Urinary bladder (tissue), 3 donors: ENCODE measurements at regions not wholly inside any gene's neighbourhood (a gene's known extent, or its start where the extent isn't known, plus 50 kb on each side); places are given as distances from the start of the nearest gene placed in this dataset.

ENCODE experiments used
- DNase-seq: peaks from one replicate; pipeline ENCODE4 v3.0.0-alpha.2; 2015; ENCODE audit errors: extremely low spot score
- H3K27ac ChIP-seq: one replicate; pipeline ENCODE4 v1.5.1; 2013; ENCODE audit warnings: low read depth, mild to moderate bottlenecking, moderate library complexity
- H3K36me3 ChIP-seq: one replicate; pipeline ENCODE4 v1.6.1; 2013; ENCODE audit warnings: mild to moderate bottlenecking, moderate library complexity; ENCODE audit not compliant: insufficient read depth
- H3K4me1 ChIP-seq: one replicate; pipeline ENCODE4 v1.6.1; 2013; ENCODE audit warnings: mild to moderate bottlenecking, moderate library complexity; ENCODE audit not compliant: insufficient read depth
- H3K4me3 ChIP-seq: one replicate; pipeline ENCODE4 v1.5.1; 2013; ENCODE audit warnings: low read depth, low read length
- WGBS: extraction: QIAGEN DNeasy Blood & Tissue Kit; methylation state at CpG from one replicate; pipeline ENCODE4 v1.1.7; 2013; 5-methylcytosine and 5-hydroxymethylcytosine counted together
- donor health status: healthy with polysubstance abuse.
- donor health status: healthy.

DNA sequence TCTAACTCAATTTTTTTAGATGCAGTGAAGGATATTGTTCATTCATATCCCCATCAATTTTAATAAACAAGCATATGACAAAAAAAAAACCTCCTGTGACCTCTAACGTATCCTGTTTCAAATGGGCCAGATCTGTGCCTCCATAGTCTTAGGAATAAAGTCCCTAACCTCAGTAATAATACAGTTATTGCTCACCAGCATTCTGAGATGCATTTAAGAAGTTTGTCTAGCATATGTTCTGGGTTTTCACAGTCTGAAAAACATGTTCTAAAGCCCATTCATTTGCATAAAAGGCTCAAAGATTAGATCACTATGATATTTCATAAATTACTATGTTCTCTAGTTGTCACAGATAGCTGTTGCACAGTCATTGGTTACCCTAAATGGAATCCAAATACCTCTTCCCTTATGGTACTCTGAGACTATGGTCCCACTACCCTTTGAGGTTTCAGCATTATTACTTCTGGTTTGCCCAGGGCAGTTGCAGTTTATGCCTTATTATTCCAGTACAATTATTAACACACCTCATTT is 190.1 kb downstream of the ZIC4 start:
- no peak overlapping the region for H3K4me3 ChIP-seq
- no peak for DNase-seq
- no peaks in the 10 kb centered on the region for H3K36me3 ChIP-seq
- 62% methylated on average over 1 of the region's 1 CpG for WGBS
- H3K4me1 ChIP-seq = no peaks in the 10 kb centered on the region
- no peak overlapping the region for H3K27ac ChIP-seq

DNA sequence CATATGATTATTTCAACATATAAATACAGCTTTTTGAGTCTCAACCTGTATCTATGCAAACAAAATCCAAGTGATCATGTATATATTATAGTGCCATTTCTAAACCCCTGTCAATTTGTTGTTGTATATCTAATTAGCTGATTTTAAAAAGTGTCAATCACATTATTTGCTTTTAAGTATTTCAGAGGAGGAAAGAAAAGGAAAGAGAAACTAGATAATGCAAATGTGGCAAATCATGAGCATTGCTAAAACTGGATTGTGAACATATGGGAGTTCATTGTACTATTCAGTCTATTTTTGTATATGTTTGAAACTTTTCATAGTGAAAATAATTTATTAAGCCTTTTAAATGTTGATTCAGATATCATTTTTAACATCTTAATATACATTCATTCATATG is 190.7 kb downstream of the ZIC4 start:
- Histone ChIP-seq H3K4me3 (no peak overlapping the region), H3K4me1 (no peaks in the 10 kb centered on the region), H3K36me3 (no peaks in the 10 kb centered on the region), H3K27ac (no peak overlapping the region)
- DNase-seq = no peak

GRCh38 chr3:147213633-147214032 is 192.7 kb downstream of the ZIC4 start:
- 94% methylated on average over 2 of the region's 2 CpGs for WGBS
- Histone ChIP-seq H3K36me3 (no peaks in the 10 kb centered on the region), H3K4me1 (no peaks in the 10 kb centered on the region), H3K4me3 (no peak overlapping the region), H3K27ac (no peak overlapping the region)
- DNase-seq = no peak

DNA sequence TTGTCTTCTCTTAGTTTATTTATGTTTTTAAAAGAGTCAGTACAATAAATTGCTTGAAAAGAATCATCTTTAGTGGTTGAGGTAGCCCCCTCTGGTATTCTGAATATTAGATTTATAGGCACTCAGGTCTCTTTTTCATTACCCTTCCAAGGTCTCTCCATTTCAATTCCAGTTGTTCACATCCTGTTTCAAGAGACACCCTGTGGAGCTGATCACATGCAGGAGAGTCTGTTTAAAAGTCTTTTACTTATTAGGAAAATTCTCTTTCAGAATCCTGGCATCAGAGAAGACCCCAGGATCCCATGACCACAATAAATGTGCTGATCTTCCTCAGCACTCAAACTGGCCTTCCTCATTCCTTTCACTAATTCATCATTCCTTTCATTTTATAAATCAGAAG is 195.7 kb downstream of the ZIC4 start:
- Histone ChIP-seq H3K27ac (no peak overlapping the region), H3K4me3 (no peak overlapping the region), H3K4me1 (no peaks in the 10 kb centered on the region), H3K36me3 (no peaks in the 10 kb centered on the region)
- no peak for DNase-seq

DNA sequence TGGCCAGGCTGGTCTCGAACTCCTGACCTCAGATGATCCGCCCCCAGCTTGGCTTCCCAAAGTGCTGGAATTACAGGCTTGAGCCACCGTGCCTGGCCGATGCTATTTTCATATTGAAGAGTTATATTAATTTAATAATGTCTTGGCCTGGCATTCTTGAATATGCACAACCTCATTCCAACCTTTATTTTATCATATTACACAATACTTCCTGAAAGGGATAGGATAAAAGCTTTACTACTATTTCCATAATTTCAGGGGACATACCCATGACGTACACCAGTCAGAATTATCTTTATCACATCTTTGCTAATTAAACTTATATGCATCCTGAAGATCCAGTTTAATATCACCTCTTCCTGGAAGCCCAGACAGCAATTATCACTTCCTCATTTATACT is 205.3 kb downstream of the ZIC4 start:
- H3K36me3 ChIP-seq = no peaks in the 10 kb centered on the region
- DNase-seq = no peak
- H3K4me3 ChIP-seq = no peak overlapping the region
- no peaks in the 10 kb centered on the region for H3K4me1 ChIP-seq
- no peak overlapping the region for H3K27ac ChIP-seq
- 88% methylated on average over 5 of the region's 5 CpGs for WGBS

- no peak overlapping the region for H3K4me3 ChIP-seq
- WGBS = 64% methylated on average over 4 of the region's 4 CpGs
- no peak for DNase-seq
- no peaks in the 10 kb centered on the region for H3K4me1 ChIP-seq
- H3K36me3 ChIP-seq = no peaks in the 10 kb centered on the region
- no peak overlapping the region for H3K27ac ChIP-seq
Measured at GRCh38 chr3:147200545-147200944, 205.8 kb downstream of the ZIC4 start.

GRCh38 chr3:147197739-147198138 is 208.6 kb downstream of the ZIC4 start:
- Histone ChIP-seq H3K4me1 (no peaks in the 10 kb centered on the region), H3K27ac (no peak overlapping the region), H3K4me3 (no peak overlapping the region), H3K36me3 (no peaks in the 10 kb centered on the region)
- no peak for DNase-seq

DNA sequence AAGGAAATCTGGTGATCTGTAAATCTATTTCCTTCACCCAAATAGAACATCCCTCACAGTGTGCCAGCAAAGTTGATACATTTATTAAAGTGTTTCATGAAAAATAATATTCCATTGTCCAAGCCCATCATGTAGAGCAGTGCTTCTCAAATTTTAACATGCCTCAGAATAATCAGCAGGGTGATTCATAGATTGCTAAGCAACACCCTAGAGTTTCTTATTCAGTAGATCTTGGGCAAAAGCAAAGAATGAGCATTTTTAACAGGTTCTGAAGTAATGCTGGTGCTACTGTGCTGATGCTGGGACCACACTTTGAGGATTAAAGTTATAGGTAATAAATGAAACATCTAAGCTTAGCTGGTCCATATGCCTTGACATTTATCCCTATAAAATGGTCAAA is 210.5 kb downstream of the ZIC4 start:
- Histone ChIP-seq H3K27ac (no peak overlapping the region), H3K4me3 (no peak overlapping the region), H3K4me1 (no peaks in the 10 kb centered on the region), H3K36me3 (no peaks in the 10 kb centered on the region)
- DNase-seq = no peak

DNA sequence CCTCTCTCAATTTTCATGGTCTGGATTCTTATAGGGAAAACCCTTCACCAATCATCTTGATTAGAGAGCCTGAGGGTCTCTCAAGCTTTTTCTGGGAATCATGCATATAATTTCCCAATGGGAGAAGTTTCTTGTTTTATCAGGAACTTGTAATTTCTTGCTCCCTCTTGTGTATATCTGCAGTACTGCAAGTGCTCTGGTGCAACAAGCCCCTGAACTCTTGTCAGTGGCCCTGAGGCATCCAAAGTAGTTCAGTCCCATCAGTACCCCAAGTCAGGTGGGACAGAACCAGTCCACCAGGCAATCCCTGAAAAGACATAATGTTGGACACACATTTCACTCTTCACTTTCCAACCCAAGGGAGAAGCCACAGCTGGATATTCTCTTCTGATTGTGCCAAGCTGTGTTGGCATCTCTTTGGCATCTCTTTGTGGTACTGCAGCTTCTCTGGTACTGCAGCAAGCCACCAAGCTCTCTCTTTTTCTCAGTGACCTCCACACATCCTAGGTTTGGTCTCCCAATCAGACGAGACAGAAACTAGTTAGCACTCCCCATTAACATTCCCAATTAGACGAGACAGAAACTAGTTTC is 214.5 kb downstream of the ZIC4 start:
- WGBS = 69% methylated on average over 2 of the region's 2 CpGs
- Histone ChIP-seq H3K4me3 (no peak overlapping the region), H3K4me1 (no peaks in the 10 kb centered on the region), H3K36me3 (no peaks in the 10 kb centered on the region), H3K27ac (no peak overlapping the region)
- no peak for DNase-seq

DNA sequence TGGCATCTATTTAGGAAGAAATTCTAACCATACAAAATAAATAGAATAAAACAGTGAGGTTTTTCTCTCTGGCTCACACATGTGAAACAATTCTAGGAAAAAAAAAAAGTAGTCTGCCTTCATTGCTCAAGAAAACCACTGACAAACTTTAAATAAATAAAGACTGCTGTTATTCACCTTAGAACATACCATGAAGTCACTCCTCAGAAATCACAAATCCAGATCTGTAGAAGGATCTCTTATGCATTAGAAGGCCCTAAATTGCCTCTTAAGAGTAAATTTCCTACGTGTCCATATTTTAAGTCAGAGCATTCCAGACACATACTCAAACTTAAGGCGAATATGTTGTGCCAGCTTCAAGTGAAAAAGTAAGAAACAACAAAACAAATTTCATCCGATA is 217.3 kb downstream of the ZIC4 start:
- no peak for DNase-seq
- 53% methylated on average over 3 of the region's 3 CpGs for WGBS
- Histone ChIP-seq H3K36me3 (no peaks in the 10 kb centered on the region), H3K27ac (no peak overlapping the region), H3K4me3 (no peak overlapping the region), H3K4me1 (no peaks in the 10 kb centered on the region)

DNA sequence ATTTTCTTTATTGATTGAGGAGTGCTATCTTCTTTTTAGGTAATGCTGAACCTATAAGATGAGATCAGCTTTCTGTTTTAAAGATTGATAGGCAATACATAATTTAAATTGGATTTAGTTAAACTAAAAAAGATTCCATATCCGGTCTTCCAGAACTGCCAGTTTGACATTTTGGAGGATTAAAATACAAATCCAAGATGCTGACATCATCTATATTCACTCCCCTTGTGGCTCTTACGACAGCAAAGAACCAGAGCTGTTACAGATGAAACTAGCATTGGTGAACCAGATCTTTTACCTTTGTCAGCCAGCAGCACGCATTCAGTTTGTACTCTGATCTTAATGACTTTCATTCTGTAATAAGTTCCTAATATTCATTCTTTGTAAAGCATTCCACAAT is 218.7 kb downstream of the ZIC4 start:
- Histone ChIP-seq H3K4me3 (no peak overlapping the region), H3K27ac (no peak overlapping the region), H3K36me3 (no peaks in the 10 kb centered on the region), H3K4me1 (no peaks in the 10 kb centered on the region)
- WGBS = 80% methylated on average over 3 of the region's 3 CpGs
- no peak for DNase-seq

DNA sequence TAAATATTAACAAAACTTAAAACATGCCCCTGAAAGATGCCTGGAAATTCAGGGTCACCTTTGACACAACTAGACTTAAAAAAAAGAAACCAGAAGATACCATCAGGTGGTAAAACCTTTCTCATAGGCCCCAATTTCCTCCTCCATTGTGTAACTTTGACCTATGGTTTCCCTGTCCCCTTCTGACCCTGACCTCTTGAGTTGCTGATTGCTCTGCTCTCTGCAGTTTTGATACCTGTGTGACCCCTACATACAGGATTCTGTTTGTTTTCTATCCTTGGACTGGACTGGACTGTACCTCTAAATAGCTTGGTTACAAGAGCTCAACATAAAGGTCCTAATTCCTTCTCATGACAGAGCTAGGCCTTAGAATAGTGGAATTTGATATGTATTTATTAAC is 220.6 kb downstream of the ZIC4 start:
- Histone ChIP-seq H3K27ac (no peak overlapping the region), H3K4me3 (no peak overlapping the region), H3K4me1 (no peaks in the 10 kb centered on the region), H3K36me3 (no peaks in the 10 kb centered on the region)
- DNase-seq = no peak

DNA sequence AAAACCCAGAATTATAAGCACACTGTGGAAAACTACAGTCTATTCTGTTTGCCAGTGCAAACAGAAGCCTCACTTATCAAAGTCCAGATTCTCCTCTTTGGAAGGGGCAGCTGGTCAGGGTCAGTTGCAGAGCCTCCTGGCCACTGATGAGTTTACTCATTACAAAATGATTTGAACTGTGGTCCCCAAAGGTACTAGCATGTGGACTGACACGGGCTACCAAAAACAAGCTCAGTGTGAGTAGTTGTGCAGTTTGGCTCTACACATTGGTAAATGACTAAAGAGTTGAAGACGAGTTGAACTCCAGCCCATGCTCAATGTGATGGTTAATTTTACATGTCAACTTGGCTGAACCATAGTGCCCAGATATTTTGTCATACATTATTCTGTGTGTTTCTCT is 221.5 kb downstream of the ZIC4 start:
- Histone ChIP-seq H3K4me1 (no peaks in the 10 kb centered on the region), H3K27ac (no peak overlapping the region), H3K4me3 (no peak overlapping the region), H3K36me3 (no peaks in the 10 kb centered on the region)
- no peak for DNase-seq
- 81% methylated on average over 2 of the region's 2 CpGs for WGBS

DNA sequence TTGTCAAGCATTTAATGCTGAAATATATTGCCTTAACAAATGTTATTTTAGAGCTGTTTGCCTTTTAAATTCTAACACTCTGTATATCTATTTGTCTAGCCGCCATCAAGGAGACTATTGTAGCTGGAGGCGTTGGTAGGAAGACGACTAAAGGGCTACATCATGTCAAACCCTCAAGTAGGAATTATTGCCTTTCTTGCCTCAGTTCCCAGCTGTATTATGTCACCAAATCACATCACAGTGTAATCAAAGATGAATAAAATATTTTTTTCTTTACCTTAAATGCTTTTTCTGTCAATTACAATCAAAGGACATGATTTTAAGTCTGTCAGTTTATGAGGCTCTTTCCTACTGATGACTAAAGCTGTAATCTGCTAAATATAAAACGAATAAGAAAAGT is 233.1 kb downstream of the ZIC4 start:
- H3K4me3 ChIP-seq = no peak overlapping the region
- H3K27ac ChIP-seq = no peak overlapping the region
- no peak for DNase-seq
- H3K4me1 ChIP-seq = no peaks in the 10 kb centered on the region
- no peaks in the 10 kb centered on the region for H3K36me3 ChIP-seq
- WGBS = 66% methylated on average over 4 of the region's 4 CpGs

DNA sequence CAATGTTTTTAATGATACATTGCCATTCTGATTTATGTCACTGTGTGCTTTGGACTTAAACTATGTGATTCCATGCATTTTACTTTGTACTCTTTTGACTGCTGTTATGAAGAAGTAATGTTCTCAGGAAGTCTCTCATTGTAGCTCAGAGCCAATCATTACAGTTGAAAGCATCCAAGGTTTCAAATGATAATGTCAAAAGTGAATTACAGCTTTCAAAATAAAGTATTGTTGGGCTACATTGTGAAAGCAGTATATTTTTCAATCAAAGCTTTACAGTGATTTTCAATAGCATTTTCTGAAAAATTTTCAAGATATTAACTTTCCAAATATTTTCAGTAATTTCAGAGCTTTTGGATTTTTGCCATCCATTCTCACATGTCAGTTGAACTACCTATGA is 243.6 kb downstream of the ZIC4 start:
- no peak for DNase-seq
- no peaks in the 10 kb centered on the region for H3K4me1 ChIP-seq
- no peak overlapping the region for H3K27ac ChIP-seq
- H3K36me3 ChIP-seq = no peaks in the 10 kb centered on the region
- H3K4me3 ChIP-seq = no peak overlapping the region
